ENCODE measurements at regions not wholly inside any gene's neighbourhood (a gene's known extent, or its start where the extent isn't known, plus 50 kb on each side); places are given as distances from the start of the nearest gene placed in this dataset.

DNA sequence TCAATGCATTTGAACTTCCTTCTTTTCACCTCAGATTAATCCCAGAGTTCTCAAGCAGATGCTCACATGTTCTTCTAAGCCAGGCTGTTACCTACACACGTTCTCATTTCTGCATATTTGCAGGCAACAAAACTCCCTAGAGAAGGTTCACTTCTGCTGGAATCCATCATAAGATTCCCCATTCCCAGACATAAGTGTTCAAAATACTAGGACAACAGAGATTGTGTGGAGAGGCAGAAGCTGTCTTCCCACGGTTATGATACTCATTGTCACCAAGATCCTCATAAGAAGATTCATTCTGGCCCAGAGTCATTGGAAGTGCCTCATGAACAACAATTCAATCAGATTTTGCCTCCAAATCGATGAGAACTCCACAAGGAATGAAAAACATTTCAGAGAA lies 931.6 kb upstream of the MIR17HG start:
- DNase-seq (ENCODE audit: low spot score in 2 of 2) (no peak), FAIRE-seq (no peak)

DNA sequence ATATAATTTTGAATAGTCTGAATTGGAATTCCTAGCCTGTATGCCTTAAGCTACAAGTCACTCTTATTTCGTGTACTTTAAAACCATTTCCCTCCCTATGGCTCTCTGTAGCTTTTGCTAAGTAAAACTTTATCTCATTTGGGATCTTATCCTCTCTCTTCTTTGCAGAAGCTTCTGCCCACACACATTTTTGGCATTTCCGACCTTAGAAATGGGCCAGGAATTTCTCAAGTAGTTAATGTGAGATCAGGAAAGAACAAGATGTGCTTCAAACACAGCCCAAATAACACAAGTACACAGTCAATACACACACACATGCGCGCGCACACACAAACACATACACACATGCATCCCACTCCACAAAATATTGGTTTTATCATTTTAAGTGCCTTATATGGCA lies 931.0 kb upstream of the MIR17HG start:
- FAIRE-seq = no peak
- DNase-seq (ENCODE audit: low spot score in 2 of 2) = no peak

DNA sequence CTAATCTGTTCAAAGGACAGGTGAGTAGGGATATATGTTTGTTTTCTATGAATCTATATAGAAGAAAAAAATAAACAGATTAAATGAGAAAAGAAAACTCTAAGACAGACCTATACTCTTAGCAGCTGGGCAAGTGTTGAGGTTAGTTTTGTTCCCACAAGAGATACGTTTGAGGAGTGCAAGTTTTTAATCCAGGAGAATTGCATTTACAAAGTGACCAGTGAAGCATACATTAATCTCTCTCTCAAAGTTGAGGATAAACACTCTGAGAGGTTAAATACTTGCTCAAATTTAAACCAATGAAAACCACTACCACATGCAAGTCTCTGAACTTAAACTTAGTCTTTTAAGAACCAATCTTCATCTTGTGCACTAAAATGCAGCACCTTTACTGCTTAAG lies 930.5 kb upstream of the MIR17HG start:
- DNase-seq (ENCODE audit: low spot score in 2 of 2) (no peak), FAIRE-seq (no peak)

DNA sequence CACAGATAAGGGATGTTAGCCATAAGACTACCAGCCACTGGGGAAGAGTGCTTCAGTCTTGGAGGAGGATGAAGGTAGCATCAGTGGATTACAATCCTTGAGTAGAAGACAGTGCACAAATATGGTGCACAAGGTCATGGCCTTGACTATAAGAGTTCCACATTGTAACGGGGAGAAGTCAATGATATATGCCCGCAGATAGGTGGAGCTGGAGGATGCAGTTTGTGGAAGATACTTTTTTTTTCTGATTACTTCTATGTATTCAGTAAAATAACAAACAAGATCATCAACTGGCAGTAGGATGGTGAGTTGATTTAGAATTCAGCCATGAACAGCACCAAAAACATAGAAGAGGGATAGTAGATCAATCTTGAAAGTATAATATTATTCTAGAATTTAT lies 926.8 kb upstream of the MIR17HG start:
- no peak for FAIRE-seq
- DNase-seq (ENCODE audit: low spot score in 2 of 2) = no peak

DNA sequence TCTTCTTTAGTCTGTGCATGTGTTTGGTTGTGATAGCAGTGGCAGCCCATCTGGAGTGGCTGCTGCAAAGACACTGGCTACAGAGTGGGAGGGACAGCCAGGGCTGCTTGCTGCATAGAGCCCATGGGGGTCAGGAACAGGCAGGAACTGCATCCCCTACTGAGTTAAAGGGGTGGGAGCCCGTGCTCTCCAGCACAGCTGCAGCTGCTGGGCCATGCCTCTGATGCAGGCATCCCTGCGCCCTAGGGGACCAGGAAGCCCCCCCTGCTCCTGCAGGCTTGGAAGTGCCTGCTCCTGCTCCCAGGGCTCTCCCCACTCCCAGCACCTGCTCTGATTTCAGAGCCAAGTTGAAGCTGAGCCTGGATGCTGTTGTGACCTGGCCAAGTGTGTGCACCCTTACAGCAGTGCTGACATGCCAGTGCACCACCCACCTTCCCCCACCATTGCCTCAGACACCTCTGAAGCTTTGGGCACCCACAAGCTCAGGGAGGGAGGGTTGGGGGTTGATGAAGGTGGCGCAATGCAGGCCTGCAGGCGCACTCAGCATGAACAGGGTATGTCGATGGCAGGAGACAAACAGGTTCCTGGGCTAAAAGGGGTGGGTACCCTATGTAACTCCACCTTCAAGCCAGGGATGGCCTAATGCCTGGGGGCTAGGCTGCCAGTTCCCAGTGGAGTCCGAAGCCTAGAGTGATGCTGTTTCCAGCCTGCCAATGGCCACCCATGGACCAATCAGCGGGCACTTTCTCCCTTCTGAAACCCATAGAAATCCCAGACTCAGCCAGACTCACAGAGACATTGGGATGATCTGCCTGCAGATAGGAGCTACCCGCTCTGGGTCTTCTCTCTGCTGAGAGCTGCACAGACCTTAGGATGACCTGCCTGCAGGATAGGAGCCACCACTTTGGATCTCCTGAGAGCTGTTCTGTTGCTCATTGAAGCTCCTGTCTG lies 919.9 kb upstream of the MIR17HG start:
- FAIRE-seq (no peak), DNase-seq (ENCODE audit: low spot score in 2 of 2) (no peak)

DNA sequence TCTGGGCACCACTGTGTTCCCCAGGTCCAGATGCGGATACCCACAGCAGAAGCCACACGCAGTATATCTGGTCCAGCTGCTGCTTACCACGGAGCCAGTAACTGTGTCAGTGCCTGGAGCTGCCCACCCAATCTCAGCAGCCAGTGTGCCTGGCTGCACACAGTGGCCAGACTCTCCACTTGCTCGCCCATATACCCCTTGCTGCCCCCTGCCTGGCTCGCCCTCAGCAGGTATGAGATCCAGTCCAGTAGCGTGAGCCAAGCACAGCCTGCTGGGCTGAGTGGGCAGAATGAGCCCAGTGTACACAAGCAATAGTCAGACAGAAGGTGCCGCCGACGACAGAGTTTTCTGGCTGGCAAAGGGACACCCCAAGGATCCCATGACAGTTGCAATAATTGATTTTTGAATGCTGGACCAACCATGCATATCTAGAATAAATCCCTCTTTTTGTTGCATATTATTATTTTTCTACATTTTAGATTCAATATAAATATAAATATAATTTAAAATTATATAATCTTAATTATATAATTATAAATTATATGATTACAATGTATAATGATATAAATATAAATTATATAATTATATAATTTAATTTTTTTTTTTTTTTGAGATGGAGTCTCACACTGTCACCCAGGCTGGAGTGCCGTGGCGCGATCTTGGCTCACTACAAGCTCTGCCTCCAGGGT lies 918.8 kb upstream of the MIR17HG start:
- FAIRE-seq (no peak), DNase-seq (ENCODE audit: low spot score in 2 of 2) (no peak)

DNA sequence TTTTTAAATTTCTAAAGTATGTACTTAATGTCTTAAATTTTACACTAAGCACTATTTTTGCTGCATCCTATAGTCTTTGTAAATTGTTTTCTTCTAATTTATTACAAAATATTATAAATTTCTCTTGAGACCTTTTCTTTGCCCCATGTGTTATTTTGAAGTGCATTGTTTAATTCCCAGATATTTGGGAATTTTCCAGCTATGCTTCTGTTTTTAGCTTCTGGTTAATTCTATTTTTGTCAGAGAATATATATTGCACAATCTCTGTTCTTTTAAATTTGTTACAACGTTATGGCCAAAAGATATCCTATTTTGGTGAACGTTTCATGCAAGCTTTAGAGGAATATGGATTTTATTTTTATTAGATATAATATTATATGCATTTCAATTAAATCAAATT lies 917.4 kb upstream of the MIR17HG start:
- no peak for DNase-seq (ENCODE audit: low spot score in 2 of 2)
- FAIRE-seq = no peak

DNA sequence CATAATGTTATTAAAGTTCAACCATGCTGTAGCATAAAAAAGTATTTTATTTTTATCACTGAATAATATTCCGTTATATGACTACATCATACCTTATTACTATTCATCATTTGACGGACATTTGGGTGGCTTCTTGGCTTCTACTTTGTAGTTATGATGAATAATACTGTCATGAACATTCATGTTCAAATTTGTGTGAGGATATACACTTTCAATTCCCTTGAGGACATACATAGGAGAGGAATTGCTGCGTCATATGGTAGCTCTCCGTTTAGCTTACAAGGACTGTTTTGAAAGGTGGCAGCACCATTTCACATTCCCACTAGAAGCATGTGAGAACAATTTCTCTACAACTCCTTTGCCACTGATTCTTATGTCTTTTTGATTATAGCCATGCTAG lies 910.8 kb upstream of the MIR17HG start:
- FAIRE-seq (no peak), DNase-seq (ENCODE audit: low spot score in 2 of 2) (no peak)

DNA sequence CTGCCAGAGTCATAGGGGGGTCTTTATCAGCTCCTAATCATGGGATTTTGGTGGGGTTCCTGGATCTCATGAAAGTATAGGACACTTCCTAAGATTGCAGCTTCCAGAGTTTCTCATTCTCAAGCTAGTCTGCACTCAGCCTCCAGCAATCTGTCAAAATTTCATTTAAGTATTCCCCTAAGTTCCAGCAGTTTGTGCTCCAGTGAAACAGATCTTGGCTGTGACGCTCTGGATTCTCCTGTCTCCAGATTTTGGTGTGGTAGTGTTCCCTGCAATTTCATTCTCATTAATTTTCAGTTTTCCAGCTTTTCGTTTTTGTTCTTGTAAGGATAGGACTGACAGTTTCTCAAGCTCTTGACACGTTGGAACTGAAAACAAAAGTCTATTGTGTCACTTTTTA lies 908.9 kb upstream of the MIR17HG start:
- FAIRE-seq = no peak
- DNase-seq (ENCODE audit: low spot score in 2 of 2) = no peak

DNA sequence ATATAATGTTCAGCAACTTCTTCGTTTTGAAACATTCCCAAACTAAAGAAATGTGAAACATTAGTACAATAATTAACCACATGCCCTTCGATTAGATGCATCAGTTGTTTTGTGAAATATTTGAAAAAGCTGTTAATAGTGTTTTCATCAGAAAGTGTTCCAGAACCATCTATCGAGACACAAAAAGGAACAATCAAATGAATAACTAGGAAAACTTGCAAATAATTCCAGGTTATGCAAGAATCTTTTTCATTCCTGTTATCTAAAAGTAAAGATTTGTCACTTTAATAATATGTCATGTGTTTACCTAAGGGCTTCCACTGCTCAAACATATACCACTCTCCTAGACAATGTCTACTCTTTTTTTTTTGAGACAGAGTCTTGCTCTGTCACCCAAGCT lies 904.2 kb upstream of the MIR17HG start:
- DNase-seq (ENCODE audit: low spot score in 2 of 2) (no peak), FAIRE-seq (no peak)

DNA sequence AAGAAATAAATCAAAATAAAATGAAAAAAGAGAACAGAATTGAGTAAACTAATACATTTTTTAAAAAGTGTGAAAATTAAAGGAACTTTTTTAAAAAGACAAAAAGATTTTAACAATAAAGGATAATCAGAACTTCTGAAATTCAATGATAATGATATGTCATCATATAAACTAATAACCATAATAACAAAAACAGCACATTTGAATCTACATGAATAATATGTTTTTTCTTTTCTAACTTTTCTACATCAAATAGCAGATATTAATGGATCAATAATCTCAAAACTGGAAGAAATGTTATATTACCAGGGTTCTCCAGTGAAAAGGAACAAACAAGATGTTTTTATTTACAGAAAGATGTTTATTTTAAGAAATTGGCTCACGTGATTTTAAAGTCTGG lies 903.3 kb upstream of the MIR17HG start:
- peak; percentile 85 for FAIRE-seq

DNA sequence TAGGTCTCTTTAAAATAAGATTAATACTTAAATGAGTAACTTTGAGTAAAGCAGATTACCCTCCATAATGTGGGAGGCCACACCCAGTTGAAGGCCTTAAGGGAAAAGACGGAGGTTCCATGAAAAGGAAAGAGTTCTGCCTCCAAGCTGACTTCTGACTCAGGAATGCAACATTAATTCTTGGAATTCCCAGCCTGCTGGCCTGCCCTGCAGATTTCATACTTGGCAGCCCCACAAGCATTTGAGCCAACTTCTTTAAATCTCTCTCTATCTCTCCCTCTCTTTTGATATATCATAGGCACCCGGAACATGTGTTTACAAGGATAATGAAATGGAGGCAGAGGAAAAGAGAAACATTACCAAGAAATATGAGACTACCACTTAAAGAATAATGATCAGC lies 902.3 kb upstream of the MIR17HG start:
- DNase-seq (ENCODE audit: low spot score in 2 of 2) = no peak
- FAIRE-seq = no peak

More for the DNA sequence above, 903.3 kb upstream of the MIR17HG start:
- no peak for DNase-seq (ENCODE audit: low spot score in 2 of 2)

DNA sequence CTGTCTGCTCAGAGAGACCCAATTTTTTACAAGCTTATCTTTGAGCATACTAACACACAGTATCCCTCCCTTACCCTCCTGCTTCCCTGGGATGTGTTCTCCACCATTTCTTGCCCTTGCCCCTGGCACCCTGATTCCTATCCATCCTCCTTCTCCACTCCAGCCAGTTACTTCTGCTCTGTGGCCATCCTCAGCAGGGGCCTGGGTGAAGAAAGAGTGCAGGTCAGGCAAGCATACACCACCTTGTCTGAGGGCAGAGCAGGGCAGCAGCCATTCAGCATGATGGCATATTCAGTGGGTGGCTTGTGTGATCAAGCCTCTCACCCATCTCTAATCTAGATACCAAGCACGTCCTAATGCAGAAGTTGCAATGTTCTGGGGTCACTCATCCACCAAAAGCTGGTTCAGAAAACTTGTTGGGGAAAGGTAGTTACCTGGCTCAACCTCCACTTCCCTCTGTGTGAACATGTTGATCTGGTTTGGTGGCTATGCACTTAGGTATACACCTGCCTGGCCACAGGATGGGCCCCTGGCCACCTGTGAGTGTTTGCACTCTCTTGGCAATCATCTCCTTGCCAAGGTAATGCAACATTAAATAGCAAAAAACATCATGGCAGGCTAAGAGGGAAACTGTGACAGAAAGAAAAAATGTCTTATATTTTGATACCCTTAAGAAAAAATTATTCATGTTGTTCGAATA lies 900.3 kb upstream of the MIR17HG start:
- DNase-seq (ENCODE audit: low spot score in 2 of 2) = no peak
- FAIRE-seq = no peak

DNA sequence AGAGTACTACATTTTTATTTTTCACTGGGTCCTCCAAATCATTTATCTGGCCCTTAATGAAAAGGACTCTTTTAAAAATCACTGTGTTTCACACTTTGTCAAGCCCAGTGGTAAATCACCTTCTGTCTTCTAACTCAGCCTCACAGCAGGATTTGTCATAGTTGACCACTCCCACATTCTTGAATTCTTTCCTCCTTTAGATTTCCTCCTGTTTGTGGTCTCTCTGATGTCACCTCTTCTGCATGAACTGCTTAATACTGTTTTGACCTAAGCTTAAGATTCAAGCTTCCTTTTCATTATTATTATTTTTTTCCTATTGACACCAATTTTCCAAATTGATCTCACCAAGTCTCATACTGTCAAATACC lies 899.8 kb upstream of the MIR17HG start:
- no peak for DNase-seq (ENCODE audit: low spot score in 2 of 2)
- no peak for FAIRE-seq

DNA sequence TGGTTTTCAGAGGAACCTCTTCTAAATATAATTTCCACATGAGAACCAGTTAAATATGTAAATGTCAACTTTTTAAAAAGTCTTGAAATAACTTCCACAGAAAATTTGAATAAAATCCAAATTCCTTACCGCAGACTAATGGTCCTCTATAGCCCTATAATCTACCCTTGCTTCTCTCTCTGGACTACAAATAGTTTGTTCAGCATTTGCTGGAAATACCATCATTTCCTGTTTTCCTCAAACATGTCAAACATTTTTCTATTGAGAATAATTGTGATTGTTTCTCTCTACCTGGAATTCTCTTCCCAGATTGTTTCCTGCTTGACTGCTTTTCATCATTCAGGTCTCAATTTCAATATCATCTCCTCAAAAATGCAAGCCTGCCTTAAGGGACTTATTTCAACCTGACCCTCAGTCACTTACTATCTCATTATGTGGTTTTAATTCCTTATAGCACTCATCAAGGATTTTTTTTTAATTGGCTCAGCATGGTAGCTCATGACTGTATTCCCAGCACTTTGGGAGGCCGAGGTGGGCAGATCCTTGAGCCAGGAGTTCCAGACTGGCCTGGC lies 898.9 kb upstream of the MIR17HG start:
- no peak for DNase-seq (ENCODE audit: low spot score in 2 of 2)
- FAIRE-seq = no peak

DNA sequence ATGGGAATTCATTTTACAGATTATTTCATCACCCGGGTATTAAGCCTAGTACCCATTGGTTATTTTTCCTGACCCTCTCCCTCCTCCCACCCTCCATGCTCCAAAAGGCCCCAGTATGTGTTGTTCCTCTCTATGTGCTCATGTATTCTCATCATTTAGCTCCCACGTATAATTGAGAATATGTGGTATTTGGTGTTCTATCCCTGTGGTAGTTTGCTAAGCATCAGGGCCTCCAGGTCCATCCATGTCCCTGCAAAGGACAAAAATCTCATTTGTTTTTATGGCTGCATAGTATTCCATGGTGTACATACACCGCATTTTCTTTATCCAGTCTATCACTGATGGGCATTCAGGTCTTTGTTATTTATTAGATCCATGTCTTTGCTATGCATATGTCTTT lies 894.1 kb upstream of the MIR17HG start:
- FAIRE-seq (no peak), DNase-seq (ENCODE audit: low spot score in 2 of 2) (no peak)

DNA sequence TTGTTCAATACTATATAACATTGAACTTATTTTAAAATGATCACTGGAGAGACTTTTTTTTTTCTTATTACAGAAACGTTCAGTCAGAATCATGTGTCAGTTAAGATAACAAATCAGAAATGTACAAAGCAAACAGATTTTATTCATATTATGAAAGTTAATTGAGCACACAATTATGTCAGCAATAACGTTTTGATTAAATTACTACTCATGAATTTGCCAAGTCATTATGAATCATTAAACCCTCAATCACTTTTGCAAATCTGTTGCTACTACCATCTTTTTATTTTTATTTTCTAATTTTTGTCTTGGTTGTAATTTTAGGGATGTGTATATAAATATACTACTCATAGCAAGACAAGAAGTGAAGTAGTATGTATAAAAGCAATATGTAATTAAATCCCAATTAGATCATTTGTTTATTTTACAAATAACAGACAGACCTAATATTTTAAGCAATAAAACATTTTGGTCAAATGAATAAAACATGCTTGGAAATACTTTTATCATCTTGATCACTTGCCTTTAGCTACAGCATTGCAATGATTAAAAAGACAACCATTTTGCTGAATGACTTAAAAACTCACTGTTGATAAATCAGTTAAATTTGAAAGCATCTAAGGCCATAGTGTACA lies 893.4 kb upstream of the MIR17HG start:
- FAIRE-seq (no peak), DNase-seq (ENCODE audit: low spot score in 2 of 2) (no peak)

DNA sequence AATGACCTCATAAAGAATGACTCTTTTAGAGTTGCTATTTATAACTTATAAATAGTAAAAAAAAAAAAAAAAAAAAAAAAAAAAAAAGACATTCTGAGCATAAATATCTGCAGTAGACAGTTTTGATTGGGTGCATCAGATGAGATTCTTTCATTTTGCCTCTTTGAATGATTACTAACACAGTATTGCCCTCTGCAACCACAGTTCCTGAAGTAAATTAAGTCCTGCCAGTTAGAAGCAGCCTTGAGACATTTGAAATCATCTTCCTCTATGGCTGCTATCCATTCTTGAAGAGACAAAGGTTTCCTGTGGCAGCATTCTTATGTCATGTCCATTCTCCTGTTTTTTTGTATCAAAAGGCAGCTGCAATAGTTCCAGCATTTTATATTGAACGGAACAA lies 892.4 kb upstream of the MIR17HG start:
- DNase-seq (ENCODE audit: low spot score in 2 of 2) (no peak), FAIRE-seq (no peak)

DNA sequence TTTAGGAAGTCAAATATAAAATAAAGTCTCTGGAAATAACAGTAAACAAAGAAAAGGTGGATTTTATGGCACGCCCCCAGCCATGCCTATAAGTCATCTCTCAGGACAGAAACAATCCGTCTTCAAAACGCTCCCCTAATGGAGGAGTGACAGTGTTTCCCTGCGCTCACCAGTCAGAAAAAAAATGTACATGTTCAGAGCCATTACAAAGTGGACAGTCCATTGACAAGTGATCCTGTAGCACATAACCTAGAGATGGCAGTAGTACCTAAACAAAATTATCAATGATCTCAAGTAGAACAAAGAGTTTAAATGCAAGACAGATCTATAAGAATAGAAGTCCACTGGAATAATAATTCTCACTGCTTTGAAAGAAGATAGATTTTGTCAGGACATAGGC lies 891.7 kb upstream of the MIR17HG start:
- FAIRE-seq = no peak
- no peak for DNase-seq (ENCODE audit: low spot score in 2 of 2)

DNA sequence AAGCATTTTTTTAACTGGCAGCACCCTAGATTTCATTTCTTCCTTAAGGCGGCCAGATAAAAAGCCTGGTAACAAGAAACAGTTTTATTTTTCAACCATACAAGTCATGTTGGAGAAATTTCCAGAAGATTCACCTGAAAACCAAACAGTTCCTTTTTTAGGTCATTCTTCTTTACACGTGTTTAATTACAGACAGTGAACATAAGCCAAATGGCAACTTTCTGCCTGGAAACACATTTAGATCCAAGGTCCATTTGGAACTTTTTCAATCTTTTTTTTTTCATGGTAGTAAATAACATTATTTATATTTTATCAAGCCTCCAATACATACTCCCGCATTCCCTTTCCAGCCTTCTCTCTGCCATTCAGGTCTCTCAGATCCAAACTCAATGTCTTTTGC lies 886.1 kb upstream of the MIR17HG start:
- FAIRE-seq = no peak

DNA sequence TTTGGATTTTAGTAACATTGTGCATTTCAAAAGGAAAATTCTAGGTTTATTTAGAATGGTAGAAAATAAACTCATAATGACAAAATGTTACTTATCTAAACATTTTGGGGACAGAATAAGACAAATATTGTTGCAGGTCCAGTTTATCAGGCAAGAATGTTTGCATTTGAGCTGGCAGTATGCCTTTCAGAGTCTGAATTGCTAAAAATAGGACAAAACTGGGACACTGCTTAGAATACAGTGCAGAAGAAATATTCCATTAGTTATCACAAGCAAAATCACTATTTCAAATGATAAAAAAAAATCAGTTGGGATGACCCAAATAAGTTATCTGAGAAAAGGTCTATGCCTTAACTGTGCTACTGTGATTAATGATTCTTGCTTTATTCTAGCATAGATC lies 870.3 kb upstream of the MIR17HG start:
- DNase-seq (ENCODE audit: low spot score in 2 of 2) = no peak
- FAIRE-seq = no peak

More for the DNA sequence above, 886.1 kb upstream of the MIR17HG start:
- DNase-seq (ENCODE audit: low spot score in 2 of 2) = no peak

Data from frontal cortex (tissue), 3 donors.